ENCODE measurements at regions not wholly inside any gene's neighbourhood (a gene's known extent, or its start where the extent isn't known, plus 50 kb on each side); places are given as distances from the start of the nearest gene placed in this dataset.

- intact Hi-C loops (cut with micrococcal nuclease), result no loop called here
- 50% methylated on average over 2 of the region's 2 CpGs for WGBS (ENCODE audit: insufficient coverage)
Measured at GRCh38 chr5:58040044-58040443, 419.8 kb downstream of the PLK2 start.

GRCh38 chr5:58037899-58038298 is 422.0 kb downstream of the PLK2 start:
- Histone ChIP-seq H3K9me3 (ENCODE audit: control insufficient read depth, insufficient read depth, low read length) (no peaks in the 10 kb centered on the region), H3K27me3 (ENCODE audit: control insufficient read depth, insufficient read depth, low read length) (no peaks in the 10 kb centered on the region), H3K4me1 (ENCODE audit: control insufficient read depth, insufficient read depth, low read length) (no peaks in the 10 kb centered on the region), H3K27ac (ENCODE audit: low read length) (no peak overlapping the region), H3K4me3 (ENCODE audit: low read length) (no peak overlapping the region), H3K36me3 (ENCODE audit: control insufficient read depth, insufficient read depth, low read length) (no peaks in the 10 kb centered on the region)
- Mint-ChIP-seq H3K27ac (no peak overlapping the region), H3K9me3 (peaks cover 0 to 2% of the 10 kb centered on the region in 2 donors), H3K36me3 (no peaks in the 10 kb centered on the region), H3K27me3 (ENCODE audit: low read depth in 2 of 2) (no peaks in the 10 kb centered on the region), H3K4me1 (peaks cover 19 to 21% of the 10 kb centered on the region in 2 donors), H3K4me3 (no peak overlapping the region)
- no CpG with 5 or more reads among the region's 3 CpGs for WGBS (ENCODE audit: insufficient coverage)
- ATAC-seq (no peak), DNase-seq (no peak)
- intact Hi-C loops (cut with micrococcal nuclease), result no loop called here
- TF ChIP-seq, protein P1, sequence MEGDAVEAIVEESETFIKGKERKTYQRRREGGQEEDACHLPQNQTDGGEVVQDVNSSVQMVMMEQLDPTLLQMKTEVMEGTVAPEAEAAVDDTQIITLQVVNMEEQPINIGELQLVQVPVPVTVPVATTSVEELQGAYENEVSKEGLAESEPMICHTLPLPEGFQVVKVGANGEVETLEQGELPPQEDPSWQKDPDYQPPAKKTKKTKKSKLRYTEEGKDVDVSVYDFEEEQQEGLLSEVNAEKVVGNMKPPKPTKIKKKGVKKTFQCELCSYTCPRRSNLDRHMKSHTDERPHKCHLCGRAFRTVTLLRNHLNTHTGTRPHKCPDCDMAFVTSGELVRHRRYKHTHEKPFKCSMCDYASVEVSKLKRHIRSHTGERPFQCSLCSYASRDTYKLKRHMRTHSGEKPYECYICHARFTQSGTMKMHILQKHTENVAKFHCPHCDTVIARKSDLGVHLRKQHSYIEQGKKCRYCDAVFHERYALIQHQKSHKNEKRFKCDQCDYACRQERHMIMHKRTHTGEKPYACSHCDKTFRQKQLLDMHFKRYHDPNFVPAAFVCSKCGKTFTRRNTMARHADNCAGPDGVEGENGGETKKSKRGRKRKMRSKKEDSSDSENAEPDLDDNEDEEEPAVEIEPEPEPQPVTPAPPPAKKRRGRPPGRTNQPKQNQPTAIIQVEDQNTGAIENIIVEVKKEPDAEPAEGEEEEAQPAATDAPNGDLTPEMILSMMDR (IDR thresholded peaks at IDR 0.05), result no peak

More at GRCh38 chr5:58040044-58040443, 419.8 kb downstream of the PLK2 start:
- Mint-ChIP-seq H3K4me3 (no peak overlapping the region), H3K36me3 (no peaks in the 10 kb centered on the region), H3K4me1 (peaks cover 36 to 38% of the 10 kb centered on the region in 2 donors), H3K27me3 (ENCODE audit: low read depth in 2 of 2) (no peaks in the 10 kb centered on the region), H3K27ac (no peak overlapping the region), H3K9me3 (peaks cover 0 to 2% of the 10 kb centered on the region in 2 donors)
- ATAC-seq (no peak), DNase-seq (no peak)
- Histone ChIP-seq H3K36me3 (ENCODE audit: control insufficient read depth, insufficient read depth, low read length) (no peaks in the 10 kb centered on the region), H3K4me1 (ENCODE audit: control insufficient read depth, insufficient read depth, low read length) (no peaks in the 10 kb centered on the region), H3K27me3 (ENCODE audit: control insufficient read depth, insufficient read depth, low read length) (no peaks in the 10 kb centered on the region), H3K27ac (ENCODE audit: low read length) (no peak overlapping the region), H3K4me3 (ENCODE audit: low read length) (no peak overlapping the region), H3K9me3 (ENCODE audit: control insufficient read depth, insufficient read depth, low read length) (no peaks in the 10 kb centered on the region)
- TF ChIP-seq, protein P1 (IDR thresholded peaks at IDR 0.05), result no peak

DNA sequence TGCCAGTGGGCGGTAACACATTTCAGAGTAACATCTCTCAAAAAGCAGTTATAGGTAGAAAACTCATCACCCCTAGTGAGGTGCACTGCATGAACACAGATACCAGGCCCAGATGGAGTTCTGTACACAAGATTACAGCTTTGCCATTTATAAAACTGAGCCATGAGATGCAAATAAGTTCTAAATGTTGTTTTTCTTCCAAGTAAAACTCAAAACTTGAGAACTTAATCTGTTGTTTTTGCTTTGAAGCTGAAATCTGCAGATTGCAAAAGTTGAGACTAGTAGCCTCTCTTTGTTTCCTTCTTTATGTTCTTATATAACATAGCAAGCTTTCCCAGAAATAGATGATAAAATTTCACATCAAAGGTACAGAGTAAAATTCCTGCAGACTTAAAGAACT is 434.1 kb downstream of the PLK2 start:
- Histone ChIP-seq H3K27me3 (ENCODE audit: control insufficient read depth, insufficient read depth, low read length) (no peaks in the 10 kb centered on the region), H3K36me3 (ENCODE audit: control insufficient read depth, insufficient read depth, low read length) (no peaks in the 10 kb centered on the region), H3K27ac (ENCODE audit: low read length) (no peak overlapping the region), H3K4me3 (ENCODE audit: low read length) (no peak overlapping the region), H3K4me1 (ENCODE audit: control insufficient read depth, insufficient read depth, low read length) (no peaks in the 10 kb centered on the region), H3K9me3 (ENCODE audit: control insufficient read depth, insufficient read depth, low read length) (no peaks in the 10 kb centered on the region)
- Mint-ChIP-seq H3K27ac (no peak overlapping the region), H3K27me3 (ENCODE audit: low read depth in 2 of 2) (no peaks in the 10 kb centered on the region), H3K9me3 (no peaks in the 10 kb centered on the region), H3K4me3 (no peak overlapping the region), H3K4me1 (no peaks in the 10 kb centered on the region), H3K36me3 (no peaks in the 10 kb centered on the region)
- DNase-seq (no peak), ATAC-seq (no peak)
- WGBS (ENCODE audit: insufficient coverage), result 69% methylated on average over 1 of the region's 1 CpG
- intact Hi-C loops (cut with micrococcal nuclease), result no loop called here
- TF ChIP-seq, protein P1 (IDR thresholded peaks at IDR 0.05), result no peak

GRCh38 chr5:58024151-58024550 is 435.7 kb downstream of the PLK2 start:
- H3K27ac ChIP-seq (ENCODE audit: low read length), result no peak overlapping the region
- no peaks in the 10 kb centered on the region for H3K27me3 ChIP-seq (ENCODE audit: control insufficient read depth, insufficient read depth, low read length)
- intact Hi-C loops (cut with micrococcal nuclease), result no loop called here
- no peaks in the 10 kb centered on the region for H3K4me1 Mint-ChIP-seq
- ATAC-seq (no peak), DNase-seq (no peak)
- WGBS (ENCODE audit: insufficient coverage), result 0% methylated on average over 1 of the region's 1 CpG
- H3K4me1 ChIP-seq (ENCODE audit: control insufficient read depth, insufficient read depth, low read length), result no peaks in the 10 kb centered on the region
- no peaks in the 10 kb centered on the region for H3K36me3 ChIP-seq (ENCODE audit: control insufficient read depth, insufficient read depth, low read length)
- no peak overlapping the region for H3K4me3 Mint-ChIP-seq
- H3K27ac Mint-ChIP-seq, result no peak overlapping the region
- no peaks in the 10 kb centered on the region for H3K27me3 Mint-ChIP-seq (ENCODE audit: low read depth in 2 of 2)
- no peak overlapping the region for H3K4me3 ChIP-seq (ENCODE audit: low read length)
- TF ChIP-seq, protein P1 (IDR thresholded peaks at IDR 0.05), result no peak
- H3K9me3 Mint-ChIP-seq, result no peaks in the 10 kb centered on the region
- H3K36me3 Mint-ChIP-seq, result no peaks in the 10 kb centered on the region
- no peaks in the 10 kb centered on the region for H3K9me3 ChIP-seq (ENCODE audit: control insufficient read depth, insufficient read depth, low read length)
